NOMO-1 (cell line): ENCODE measurements at regions not wholly inside any gene's neighbourhood (a gene's known extent, or its start where the extent isn't known, plus 50 kb on each side); places are given as distances from the start of the nearest gene placed in this dataset.
"Not testable (repeated sequence)": the region's sequence is repeated elsewhere in the genome, so short reads cannot be mapped to it uniquely, and the experiment has no call there.

ENCODE experiments used
- DNase-seq, 2 experiments: peaks; one replicate each; lab custom pipeline; 2025; ENCODE audit not compliant: unreplicated experiment in 2 of 2; lab: John Stamatoyannopoulos, UW

GRCh38 chr6:118719351-118720124 lies 68.1 kb upstream of the CEP85L start:
- DNase-seq = no peak

- no peak for DNase-seq
Measured at GRCh38 chr6:118718903-118719302, 67.5 kb upstream of the CEP85L start.

- DNase-seq = no peak
Measured at GRCh38 chr6:118718297-118718696, 66.9 kb upstream of the CEP85L start.

GRCh38 chr6:118717106-118717505 lies 65.7 kb upstream of the CEP85L start:
- DNase-seq = no peak

GRCh38 chr6:118715907-118716306 lies 64.5 kb upstream of the CEP85L start:
- DNase-seq = not testable (repeated sequence)

- DNase-seq = no peak
Measured at GRCh38 chr6:118715376-118715775, 64.0 kb upstream of the CEP85L start.

- DNase-seq = no peak
Measured at GRCh38 chr6:118714756-118715155, 63.4 kb upstream of the CEP85L start.

- DNase-seq = no peak
Measured at GRCh38 chr6:118712969-118713368, 61.6 kb upstream of the CEP85L start.

GRCh38 chr6:118710616-118711015 lies 59.2 kb upstream of the CEP85L start:
- no peak for DNase-seq

- DNase-seq = peak in 1 of 2 experiments; percentile 33
Measured at GRCh38 chr6:118709859-118710350, 58.5 kb upstream of the CEP85L start.

- DNase-seq = peak; percentile 16 to 34
Measured at GRCh38 chr6:118708744-118709143, 57.4 kb upstream of the CEP85L start.

GRCh38 chr6:118708055-118708454 lies 56.7 kb upstream of the CEP85L start:
- no peak for DNase-seq

GRCh38 chr6:118706702-118707101 lies 55.3 kb upstream of the CEP85L start:
- no peak for DNase-seq

GRCh38 chr6:118705544-118706491 lies 54.4 kb upstream of the CEP85L start:
- peak in 1 of 2 experiments; percentile 34 for DNase-seq

- no peak for DNase-seq
Measured at GRCh38 chr6:118704915-118705314, 53.5 kb upstream of the CEP85L start.

- DNase-seq = not testable (repeated sequence)
Measured at GRCh38 chr6:118701260-118701659, 49.9 kb upstream of the CEP85L start.
